NT2/D1 (cell line): ENCODE measurements at regions not wholly inside any gene's neighbourhood (a gene's known extent, or its start where the extent isn't known, plus 50 kb on each side); places are given as distances from the start of the nearest gene placed in this dataset.

Experiments
- DNase-seq: peaks from one replicate; pipeline ENCODE4 v3.0.0-alpha.2; 2011; ENCODE audit warnings: low read depth, low spot score
- H3K27me3 ChIP-seq: 2 replicates; pipeline ENCODE4 v1.6.0; 2011; ENCODE audit warnings: mild to moderate bottlenecking; ENCODE audit not compliant: insufficient read length, insufficient read depth
- H3K36me3 ChIP-seq: 2 replicates; pipeline ENCODE4 v1.6.1; 2011; ENCODE audit warnings: mild to moderate bottlenecking, low read length, mixed read lengths; ENCODE audit not compliant: insufficient read depth, insufficient read length
- H3K4me1 ChIP-seq: 2 replicates; pipeline ENCODE4 v1.5.1; 2011; ENCODE audit not compliant: insufficient read depth, insufficient read length
- H3K4me3 ChIP-seq: 2 replicates; pipeline ENCODE4 v1.5.1; 2011; ENCODE audit warnings: low read depth; ENCODE audit not compliant: insufficient read length
- H3K9ac ChIP-seq: 2 replicates; pipeline ENCODE4 v1.6.0; 2011; ENCODE audit warnings: low read depth; ENCODE audit not compliant: insufficient read length
- H3K9me3 ChIP-seq: 2 replicates; pipeline ENCODE4 v1.5.1; 2011; ENCODE audit warnings: mild to moderate bottlenecking, low read length; ENCODE audit not compliant: insufficient read depth
- SUZ12 ChIP-seq: IDR thresholded peaks from 2 replicates; pipeline ENCODE4 v1.6.1; 2011; ENCODE audit not compliant: insufficient read length, insufficient read depth; ENCODE audit errors: extremely low read depth
- YY1 ChIP-seq: IDR thresholded peaks from 2 replicates; pipeline ENCODE4 v1.6.1; 2011; ENCODE audit not compliant: insufficient read length, insufficient read depth
- ZNF274 ChIP-seq: IDR thresholded peaks from 2 replicates; pipeline ENCODE4 v1.6.1; 2011; ENCODE audit warnings: mild to moderate bottlenecking, low read depth, low read length

DNA sequence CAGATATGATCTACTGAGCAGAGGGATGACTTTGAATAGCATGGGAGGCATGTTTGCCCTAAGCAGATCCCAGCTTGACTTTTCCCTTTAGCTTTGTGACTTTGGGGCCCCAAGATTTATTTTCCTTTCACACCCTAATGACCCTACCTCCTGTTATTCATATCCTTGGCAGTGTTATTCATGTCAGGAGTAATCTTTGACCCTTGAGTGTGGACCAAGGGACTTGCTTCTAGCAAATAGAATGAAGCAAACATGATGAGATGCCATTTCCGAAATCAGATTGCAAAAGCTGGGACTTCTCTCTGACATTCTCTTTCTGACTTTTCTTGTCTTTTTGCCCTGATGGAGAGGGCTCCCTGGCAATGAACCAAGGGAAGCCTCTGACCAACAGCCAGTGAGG lies 415.4 kb upstream of the PROK2 start:
- TF ChIP-seq YY1, result no peak
- no peak for TF ChIP-seq SUZ12
- TF ChIP-seq ZNF274, result no peak
- H3K4me1 ChIP-seq, result peaks cover 2% of the 10 kb centered on the region
- no peak overlapping the region for H3K9ac ChIP-seq
- DNase-seq, result no peak
- H3K36me3 ChIP-seq, result no peaks in the 10 kb centered on the region
- no peaks in the 10 kb centered on the region for H3K27me3 ChIP-seq
- no peak overlapping the region for H3K4me3 ChIP-seq
- H3K9me3 ChIP-seq, result peaks cover 28% of the 10 kb centered on the region

DNA sequence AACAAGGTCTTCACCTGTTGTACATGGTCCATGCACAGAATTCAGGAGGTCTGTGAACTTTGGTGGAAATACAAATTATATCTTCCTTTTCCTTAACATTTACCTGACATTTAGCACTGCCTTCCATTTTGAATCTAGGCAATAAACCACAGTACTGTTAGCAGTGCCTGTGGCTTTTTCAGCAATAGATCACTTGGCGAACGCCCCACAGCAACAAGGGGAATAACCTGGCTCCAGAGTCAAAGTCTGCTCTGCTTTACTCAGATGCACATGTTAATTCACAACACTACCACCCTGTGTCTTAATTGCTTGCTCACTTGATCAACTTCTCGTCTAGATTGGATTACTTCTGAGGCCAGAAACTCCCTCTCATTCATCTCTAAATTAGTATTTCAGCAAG lies 414.6 kb upstream of the PROK2 start:
- Histone ChIP-seq H3K36me3 (no peaks in the 10 kb centered on the region), H3K27me3 (no peaks in the 10 kb centered on the region), H3K9me3 (peaks cover 28% of the 10 kb centered on the region), H3K4me1 (peaks cover 2% of the 10 kb centered on the region), H3K9ac (no peak overlapping the region), H3K4me3 (no peak overlapping the region)
- TF ChIP-seq SUZ12, result no peak
- no peak for TF ChIP-seq ZNF274
- TF ChIP-seq YY1, result no peak
- no peak for DNase-seq

DNA sequence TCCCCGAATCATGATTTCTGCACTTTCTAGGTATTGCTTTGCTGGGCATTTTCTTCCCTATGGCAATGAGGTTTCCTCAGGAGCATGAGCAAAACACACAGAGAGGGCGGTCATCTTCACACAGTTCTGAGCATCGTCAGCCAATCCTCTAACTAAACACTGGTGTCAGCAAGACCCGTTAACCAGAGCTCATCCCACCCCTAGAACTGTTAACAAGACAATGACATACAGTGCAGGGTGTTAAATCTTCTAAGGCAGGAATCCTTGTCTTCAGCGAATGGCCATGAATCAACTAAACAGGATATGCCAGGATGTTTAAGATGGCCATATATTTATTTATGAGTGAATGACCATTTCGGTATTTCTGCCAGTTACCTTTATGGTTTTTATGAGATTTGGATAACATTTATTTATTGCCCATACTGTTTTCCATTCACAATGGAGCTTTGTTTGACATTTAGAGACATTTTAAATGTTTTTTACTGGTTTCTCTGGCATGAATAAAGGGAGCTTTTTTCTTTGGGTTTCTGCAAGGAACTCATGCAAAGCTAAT lies 411.5 kb upstream of the PROK2 start:
- Histone ChIP-seq H3K9ac (no peak overlapping the region), H3K4me1 (peaks cover 4% of the 10 kb centered on the region), H3K4me3 (no peak overlapping the region), H3K36me3 (no peaks in the 10 kb centered on the region), H3K9me3 (peaks cover 38% of the 10 kb centered on the region), H3K27me3 (no peaks in the 10 kb centered on the region)
- TF ChIP-seq YY1, result no peak
- no peak for TF ChIP-seq SUZ12
- no peak for TF ChIP-seq ZNF274
- peak; percentile 63 for DNase-seq

DNA sequence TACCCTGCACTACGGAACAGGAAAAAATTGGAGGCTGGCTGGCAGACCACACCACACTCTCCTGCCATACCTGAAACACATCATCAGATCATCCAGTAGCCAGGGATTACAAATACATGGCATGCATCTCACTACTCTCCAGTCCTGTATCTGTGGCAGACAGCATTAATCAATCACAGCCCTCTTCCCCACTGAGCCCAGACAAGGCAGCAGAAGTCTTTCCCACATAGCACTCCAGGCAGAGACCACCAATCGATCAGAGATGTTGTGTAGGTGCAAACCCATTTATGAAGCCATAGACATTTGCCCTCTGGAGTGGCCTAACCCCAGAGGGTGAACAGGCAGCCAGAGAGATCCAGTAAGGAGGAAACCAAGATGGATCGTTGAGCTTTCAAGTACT lies 410.9 kb upstream of the PROK2 start:
- Histone ChIP-seq H3K9ac (no peak overlapping the region), H3K4me3 (no peak overlapping the region), H3K4me1 (peaks cover 4% of the 10 kb centered on the region), H3K27me3 (no peaks in the 10 kb centered on the region), H3K36me3 (no peaks in the 10 kb centered on the region), H3K9me3 (peaks cover 40% of the 10 kb centered on the region)
- no peak for TF ChIP-seq YY1
- no peak for DNase-seq

DNA sequence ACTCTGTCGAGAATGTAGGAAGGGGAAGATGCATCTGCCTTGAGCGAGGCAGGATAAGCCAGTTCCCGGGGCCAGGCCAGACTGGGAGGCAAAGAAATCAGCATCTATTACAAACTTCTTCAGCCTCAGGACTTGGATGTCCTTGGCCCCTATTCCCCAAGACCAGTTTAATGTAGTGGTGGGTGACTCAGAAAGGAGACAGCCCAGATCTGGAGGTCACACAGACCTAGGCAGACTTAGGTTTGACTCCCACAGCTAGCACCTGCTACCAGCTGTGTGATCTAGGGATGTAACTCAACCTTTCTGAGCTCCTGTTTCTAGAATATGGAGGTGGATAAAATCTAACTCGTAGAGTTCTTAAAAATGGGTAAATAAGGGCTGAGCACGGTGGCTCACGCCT lies 409.5 kb upstream of the PROK2 start:
- TF ChIP-seq SUZ12 (no peak), YY1 (no peak), ZNF274 (no peak)
- H3K9me3 ChIP-seq, result peaks cover 27% of the 10 kb centered on the region
- peaks cover 4% of the 10 kb centered on the region for H3K4me1 ChIP-seq
- no peaks in the 10 kb centered on the region for H3K36me3 ChIP-seq
- no peak overlapping the region for H3K9ac ChIP-seq
- DNase-seq, result no peak
- H3K4me3 ChIP-seq, result no peak overlapping the region
- H3K27me3 ChIP-seq, result no peaks in the 10 kb centered on the region

DNA sequence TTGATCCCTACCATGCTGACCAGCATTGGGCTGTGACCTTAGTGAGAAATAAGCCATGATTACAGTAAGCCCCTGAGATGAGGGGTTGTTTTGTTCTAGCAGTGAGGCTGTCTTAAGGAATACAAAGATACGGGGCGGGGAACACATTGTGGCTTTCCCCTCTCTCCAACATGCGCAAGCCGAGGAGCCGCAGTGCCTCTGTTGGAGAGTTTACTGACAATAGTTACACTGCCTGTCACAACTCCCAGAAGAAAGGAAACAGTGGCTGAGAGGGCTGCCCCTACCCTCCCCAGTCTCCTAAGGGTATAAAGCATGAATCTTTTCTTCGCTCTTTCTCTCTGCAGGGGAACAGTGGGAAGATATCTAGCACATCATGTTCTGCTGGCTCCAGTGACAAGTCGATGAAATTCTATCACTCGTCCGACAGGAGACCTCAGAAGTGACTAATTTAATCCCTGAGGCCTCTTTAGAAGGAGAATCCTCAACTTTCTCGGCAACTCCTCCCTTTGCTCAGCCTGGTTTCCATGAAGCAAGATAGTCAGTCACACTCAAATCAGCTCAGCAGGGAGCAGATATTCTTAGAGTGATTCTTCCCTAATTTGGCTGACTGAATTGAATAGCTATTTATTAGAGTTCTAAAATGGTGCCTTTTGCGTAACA lies 409.0 kb upstream of the PROK2 start:
- TF ChIP-seq YY1, result no peak
- no peak for TF ChIP-seq ZNF274
- no peak for TF ChIP-seq SUZ12
- Histone ChIP-seq H3K9me3 (peaks cover 23% of the 10 kb centered on the region), H3K36me3 (no peaks in the 10 kb centered on the region), H3K4me1 (peaks cover 4% of the 10 kb centered on the region), H3K4me3 (no peak overlapping the region), H3K9ac (no peak overlapping the region), H3K27me3 (no peaks in the 10 kb centered on the region)
- DNase-seq, result peak; percentile 64

DNA sequence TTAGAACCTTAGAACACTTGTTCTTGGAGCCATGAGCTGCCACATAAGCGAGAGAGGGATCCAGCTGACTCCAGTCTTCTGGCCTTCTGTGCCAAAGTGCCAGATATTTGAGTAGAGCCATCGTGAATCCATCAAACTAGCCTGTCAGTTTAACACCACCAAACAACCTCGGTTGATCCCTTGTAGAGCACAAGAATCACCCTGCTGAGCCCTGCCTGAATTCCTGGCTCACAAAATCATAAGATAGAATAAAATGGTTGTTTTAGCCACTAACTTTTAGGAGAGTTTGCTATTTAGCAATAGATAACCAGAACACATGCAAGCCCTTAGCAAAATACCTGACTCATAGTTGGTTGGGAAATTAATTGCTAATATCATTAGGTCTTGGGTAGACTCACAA lies 407.6 kb upstream of the PROK2 start:
- Histone ChIP-seq H3K9ac (no peak overlapping the region), H3K4me3 (no peak overlapping the region), H3K36me3 (no peaks in the 10 kb centered on the region), H3K9me3 (peaks cover 23% of the 10 kb centered on the region), H3K27me3 (no peaks in the 10 kb centered on the region), H3K4me1 (peaks cover 4% of the 10 kb centered on the region)
- TF ChIP-seq ZNF274, result no peak
- no peak for TF ChIP-seq SUZ12
- TF ChIP-seq YY1, result no peak
- no peak for DNase-seq
